ENCODE measurements at regions not wholly inside any gene's neighbourhood (a gene's known extent, or its start where the extent isn't known, plus 50 kb on each side); places are given as distances from the start of the nearest gene placed in this dataset.

DNA sequence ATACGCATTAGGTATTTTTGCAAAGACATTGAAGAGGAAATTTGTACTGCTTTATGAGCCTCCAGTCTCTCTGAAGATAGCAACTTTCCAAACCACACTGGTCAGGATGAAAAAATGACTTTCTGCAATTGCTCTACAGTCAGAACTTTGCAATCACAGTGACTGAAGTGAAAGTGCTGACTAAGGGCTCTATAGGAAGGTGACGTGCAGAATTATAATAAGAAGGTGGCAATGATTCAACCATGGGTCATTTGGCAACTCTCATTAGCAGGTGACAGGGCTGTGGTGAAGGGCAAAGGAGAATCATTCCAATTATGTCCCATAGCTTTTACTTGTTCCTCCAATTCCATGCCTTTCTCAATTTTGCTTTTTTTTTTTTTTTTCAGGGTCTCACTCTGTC, 311.0 kb downstream of the ANKRD30A start:
- DNase-seq (ENCODE audit: low read depth) = no peak
- TF ChIP-seq, protein P1, sequence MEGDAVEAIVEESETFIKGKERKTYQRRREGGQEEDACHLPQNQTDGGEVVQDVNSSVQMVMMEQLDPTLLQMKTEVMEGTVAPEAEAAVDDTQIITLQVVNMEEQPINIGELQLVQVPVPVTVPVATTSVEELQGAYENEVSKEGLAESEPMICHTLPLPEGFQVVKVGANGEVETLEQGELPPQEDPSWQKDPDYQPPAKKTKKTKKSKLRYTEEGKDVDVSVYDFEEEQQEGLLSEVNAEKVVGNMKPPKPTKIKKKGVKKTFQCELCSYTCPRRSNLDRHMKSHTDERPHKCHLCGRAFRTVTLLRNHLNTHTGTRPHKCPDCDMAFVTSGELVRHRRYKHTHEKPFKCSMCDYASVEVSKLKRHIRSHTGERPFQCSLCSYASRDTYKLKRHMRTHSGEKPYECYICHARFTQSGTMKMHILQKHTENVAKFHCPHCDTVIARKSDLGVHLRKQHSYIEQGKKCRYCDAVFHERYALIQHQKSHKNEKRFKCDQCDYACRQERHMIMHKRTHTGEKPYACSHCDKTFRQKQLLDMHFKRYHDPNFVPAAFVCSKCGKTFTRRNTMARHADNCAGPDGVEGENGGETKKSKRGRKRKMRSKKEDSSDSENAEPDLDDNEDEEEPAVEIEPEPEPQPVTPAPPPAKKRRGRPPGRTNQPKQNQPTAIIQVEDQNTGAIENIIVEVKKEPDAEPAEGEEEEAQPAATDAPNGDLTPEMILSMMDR (conservative IDR thresholded peaks at IDR 0.05; ENCODE audit: low read length) = no peak
- H3K4me3 ChIP-seq (ENCODE audit: low read length) = no peak overlapping the region

DNA sequence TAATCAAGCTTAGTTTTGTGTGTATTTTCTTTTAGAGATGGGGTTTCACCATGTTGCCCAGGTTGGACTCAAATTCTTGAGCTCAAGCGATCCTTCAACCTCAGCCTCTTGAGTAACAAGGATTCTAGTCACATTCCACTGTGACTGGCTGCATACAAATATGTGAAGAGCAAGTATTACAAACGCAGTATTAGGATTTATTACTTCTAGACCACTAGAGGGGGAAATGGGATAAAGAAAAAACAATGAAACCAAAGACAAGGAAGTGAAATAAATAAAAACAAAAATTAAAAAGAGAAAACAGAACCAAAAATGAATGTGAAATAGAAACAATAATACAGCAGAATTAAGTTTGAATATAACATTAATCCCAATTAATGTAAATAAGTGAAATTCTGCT, 308.7 kb downstream of the ANKRD30A start:
- TF ChIP-seq, protein P1 (conservative IDR thresholded peaks at IDR 0.05; ENCODE audit: low read length) = no peak
- no peak overlapping the region for H3K4me3 ChIP-seq (ENCODE audit: low read length)
- peak; percentile 3 for DNase-seq (ENCODE audit: low read depth)

All from AG10803 (cell line).